ENCODE measurements at regions not wholly inside any gene's neighbourhood (a gene's known extent, or its start where the extent isn't known, plus 50 kb on each side); places are given as distances from the start of the nearest gene placed in this dataset.
A peak's percentile ranks its signal among the peaks of the same experiment; 100 is the strongest.

DNA sequence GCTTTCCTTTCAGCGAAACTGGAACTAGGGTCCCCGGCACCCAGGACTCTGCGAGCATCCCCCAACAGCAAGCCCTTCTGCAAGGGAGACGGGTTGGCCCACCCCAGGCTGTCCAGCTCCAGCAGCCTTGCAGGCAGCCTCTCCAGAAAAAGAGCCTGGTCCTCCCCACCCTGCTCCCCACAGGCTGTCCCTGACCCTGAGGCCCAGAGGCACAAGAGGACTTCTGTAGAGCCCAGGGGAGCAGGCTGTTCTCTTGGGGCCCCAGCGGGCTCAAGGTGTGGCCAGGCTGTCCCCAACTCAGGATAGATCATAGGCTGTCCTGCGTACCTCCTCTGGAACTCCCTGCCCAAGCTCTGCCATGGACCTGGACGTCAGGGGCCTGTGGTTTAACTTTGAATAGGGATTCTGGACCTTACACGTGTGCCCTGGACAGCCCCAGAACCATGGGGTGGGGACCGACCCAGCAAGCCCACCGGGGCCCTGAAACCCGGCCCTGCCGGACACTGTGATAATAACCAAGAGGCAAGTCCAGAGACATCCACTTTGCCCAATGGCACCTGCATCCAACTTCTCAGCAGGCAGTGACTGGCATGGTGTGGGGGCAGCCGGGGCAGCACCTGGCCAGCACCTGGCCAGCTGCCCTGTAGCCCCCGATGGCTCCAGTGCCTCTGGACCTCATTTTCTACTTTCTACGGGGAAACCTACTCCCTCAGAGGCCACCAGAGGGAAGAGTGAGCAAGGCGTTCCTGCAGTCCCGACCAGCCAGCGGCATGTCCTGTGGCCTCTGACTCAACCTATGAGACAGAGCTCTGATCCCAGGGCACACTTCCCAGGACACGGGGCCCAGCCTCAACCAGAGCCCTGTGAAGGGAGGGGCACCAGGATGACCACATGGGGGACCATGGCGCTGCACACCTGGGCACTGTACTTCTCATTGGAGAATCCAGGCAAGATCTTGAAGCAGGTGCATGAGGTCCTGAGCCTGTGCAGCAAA, 50.9 kb upstream of the TPM4 start:
- TF ChIP-seq CEBPB (IDR thresholded peaks at IDR 0.05) (no peak), TAF1 (IDR thresholded peaks at IDR 0.05; ENCODE audit: low read depth) (no peak), TCF12 (IDR thresholded peaks at IDR 0.05; ENCODE audit: low read depth) (no peak), RAD21 (IDR thresholded peaks at IDR 0.05; ENCODE audit: low read depth) (peak; percentile 66), FOXM1 (IDR thresholded peaks at IDR 0.05; ENCODE audit: borderline replicate concordance, low read depth) (no peak), EGR1 (IDR thresholded peaks at IDR 0.05) (no peak)
- TF ChIP-seq, protein P1, sequence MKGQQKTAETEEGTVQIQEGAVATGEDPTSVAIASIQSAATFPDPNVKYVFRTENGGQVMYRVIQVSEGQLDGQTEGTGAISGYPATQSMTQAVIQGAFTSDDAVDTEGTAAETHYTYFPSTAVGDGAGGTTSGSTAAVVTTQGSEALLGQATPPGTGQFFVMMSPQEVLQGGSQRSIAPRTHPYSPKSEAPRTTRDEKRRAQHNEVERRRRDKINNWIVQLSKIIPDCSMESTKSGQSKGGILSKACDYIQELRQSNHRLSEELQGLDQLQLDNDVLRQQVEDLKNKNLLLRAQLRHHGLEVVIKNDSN (IDR thresholded peaks at IDR 0.05): no peak
- TF ChIP-seq, protein P2, sequence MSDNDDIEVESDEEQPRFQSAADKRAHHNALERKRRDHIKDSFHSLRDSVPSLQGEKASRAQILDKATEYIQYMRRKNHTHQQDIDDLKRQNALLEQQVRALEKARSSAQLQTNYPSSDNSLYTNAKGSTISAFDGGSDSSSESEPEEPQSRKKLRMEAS (IDR thresholded peaks at IDR 0.05): no peak
